Kidney (tissue), 13 donors: ENCODE measurements at regions not wholly inside any gene's neighbourhood (a gene's known extent, or its start where the extent isn't known, plus 50 kb on each side); places are given as distances from the start of the nearest gene placed in this dataset.
A peak's percentile ranks its signal among the peaks of the same experiment; 100 is the strongest.

ENCODE experiments used
- DNase-seq, 5 donors: peaks; one replicate each; pipeline ENCODE4 v3.0.0-alpha.2; 2013 to 2020
- FAIRE-seq: peaks from 2 replicates; lab custom pipeline; 2012; peaks lifted over from hg19 to GRCh38; lab: Jason Lieb, UNC
- H3K27ac ChIP-seq, 2 donors: one replicate each; pipeline ENCODE4 v1.7.0; 2013; ENCODE audit warnings: low read depth in 2 of 2, low read length in 2 of 2, inconsistent platforms in 1 of 2
- H3K27me3 ChIP-seq: one replicate; pipeline ENCODE4 v1.7.1; 2013; ENCODE audit warnings: low read length, inconsistent platforms; ENCODE audit not compliant: control insufficient read depth, insufficient read depth
- H3K36me3 ChIP-seq, 3 donors: one replicate each; pipeline versions ENCODE4 v1.7.0 to v1.7.1; 2013; ENCODE audit warnings: low read length in 3 of 3, control low read depth in 1 of 3, inconsistent platforms in 1 of 3; ENCODE audit not compliant: insufficient read depth in 3 of 3, control insufficient read depth in 2 of 3
- H3K4me1 ChIP-seq, 3 donors: one replicate each; pipeline versions ENCODE4 v1.7.0 to v1.7.1; 2013; ENCODE audit warnings: low read length in 3 of 3, inconsistent platforms in 1 of 3, low read depth in 1 of 3; ENCODE audit not compliant: control insufficient read depth in 2 of 3, insufficient read depth in 2 of 3
- H3K4me3 ChIP-seq, 3 donors: one replicate each; pipeline versions ENCODE4 v1.7.0 to v1.8.1; 2013; ENCODE audit warnings: low read length in 3 of 3, control low read depth in 1 of 3, inconsistent platforms in 1 of 3
- H3K9ac ChIP-seq, 3 donors: one replicate each; pipeline versions ENCODE4 v1.7.0 to v1.7.1; 2013; ENCODE audit warnings: low read length in 3 of 3, control low read depth in 1 of 3, inconsistent platforms in 1 of 3
- H3K9me3 ChIP-seq, 3 donors: one replicate each; pipeline versions ENCODE4 v1.7.0 to v1.7.1; 2013; ENCODE audit warnings: low read length in 3 of 3, control low read depth in 1 of 3, inconsistent platforms in 1 of 3; ENCODE audit not compliant: control insufficient read depth in 2 of 3, insufficient read depth in 1 of 3
- intact Hi-C: fragments of 100-400 bp; cut with DNase I; formaldehyde crosslinking; loops from one replicate; pipeline ENCODE4 v1.11.1; 2022
- TF ChIP-seq, protein P1 (sequence below): IDR thresholded peaks from 3 replicates; pipeline ENCODE4 v1.5.1; 2012; ENCODE audit warnings: mild to moderate bottlenecking, moderate library complexity, borderline replicate concordance; ENCODE audit not compliant: insufficient read depth; ENCODE audit errors: extremely low read depth
- donor health status: control.
- donor health status: control.
- donor health status: control.
- donor health status: control.
- donor health status: control.
- donor health status: DM: yes; HTN: yes; CAD: no.
- donor health status: Normal renal cell carcinoma (clear cell type).

DNA sequence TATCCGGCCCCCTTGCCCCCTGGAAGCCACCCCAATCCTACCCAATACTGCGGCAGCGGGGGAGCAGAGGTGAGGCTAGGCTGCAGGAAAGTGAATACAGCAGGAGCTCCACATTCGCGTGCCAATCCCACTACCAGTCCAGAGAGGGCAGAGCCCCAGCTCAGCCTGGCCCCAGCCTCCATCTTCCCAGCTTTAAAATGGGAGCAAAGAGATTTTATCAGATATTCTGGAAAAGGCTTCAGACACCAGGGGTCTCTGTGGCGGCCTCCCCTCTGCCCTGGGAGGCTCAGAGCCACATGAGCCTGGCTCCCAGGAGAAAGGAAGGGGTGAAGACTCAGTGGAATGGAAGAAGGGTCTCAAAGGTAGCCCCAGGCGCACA is 72.7 kb downstream of the NCOR2 start:
- no peak overlapping the region for H3K27ac ChIP-seq

DNA sequence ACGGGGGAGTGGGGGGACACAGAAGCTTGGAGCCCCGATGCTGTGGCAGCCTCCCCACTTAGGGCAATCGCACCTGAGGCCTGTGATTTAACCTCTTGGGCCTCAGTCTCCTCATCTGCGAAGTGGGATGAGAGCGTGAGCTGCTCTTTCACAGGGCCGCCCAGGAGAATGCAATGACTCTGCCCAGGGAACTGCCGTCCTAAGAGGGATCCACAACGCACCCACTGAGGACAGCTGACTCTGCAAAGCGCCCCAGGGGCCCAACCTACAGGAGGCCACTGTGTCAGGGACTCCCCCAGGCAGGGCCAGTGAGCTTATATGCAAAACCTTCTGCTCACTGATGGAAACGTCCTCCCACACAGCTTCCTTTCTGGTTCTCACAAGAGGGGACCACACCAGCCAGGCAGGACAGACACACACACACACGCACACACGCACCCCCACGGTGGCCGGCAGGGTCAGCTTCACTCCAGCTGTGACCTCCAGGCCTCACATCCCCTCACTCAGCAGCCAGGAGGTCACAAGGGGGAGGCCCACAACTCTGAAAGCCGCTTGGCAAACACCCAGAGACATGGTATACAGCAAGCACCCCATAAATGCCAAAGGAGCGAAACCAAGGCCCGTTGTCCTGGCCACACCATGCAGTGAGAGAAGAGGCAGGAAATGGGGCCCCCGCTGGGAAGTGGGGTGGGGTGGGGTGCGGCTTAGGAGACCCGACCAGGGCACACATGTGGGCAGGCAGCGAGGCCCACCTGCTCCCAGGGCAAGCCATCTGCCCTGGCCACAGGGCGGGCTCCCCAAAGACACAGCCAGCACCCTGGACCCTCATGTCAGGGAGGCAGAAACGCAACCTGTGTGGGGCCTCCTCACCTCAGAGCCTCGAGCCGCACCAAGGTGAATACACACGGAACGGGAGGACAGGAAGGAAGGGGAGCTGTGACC is 73.3 kb downstream of the NCOR2 start:
- Histone ChIP-seq H3K27ac (no peak overlapping the region), H3K4me1 (peaks cover 0 to 27% (median 14%) of the 10 kb centered on the region in 3 donors), H3K27me3 (no peaks in the 10 kb centered on the region), H3K4me3 (no peak overlapping the region), H3K9ac (no peak overlapping the region), H3K36me3 (peaks cover 0 to 22% (median 0%) of the 10 kb centered on the region in 3 donors), H3K9me3 (no peaks in the 10 kb centered on the region)
- FAIRE-seq = no peak
- DNase-seq = peak in 1 of 5 donors; percentile 75
- intact Hi-C loops = no loop called here
- TF ChIP-seq, protein P1, sequence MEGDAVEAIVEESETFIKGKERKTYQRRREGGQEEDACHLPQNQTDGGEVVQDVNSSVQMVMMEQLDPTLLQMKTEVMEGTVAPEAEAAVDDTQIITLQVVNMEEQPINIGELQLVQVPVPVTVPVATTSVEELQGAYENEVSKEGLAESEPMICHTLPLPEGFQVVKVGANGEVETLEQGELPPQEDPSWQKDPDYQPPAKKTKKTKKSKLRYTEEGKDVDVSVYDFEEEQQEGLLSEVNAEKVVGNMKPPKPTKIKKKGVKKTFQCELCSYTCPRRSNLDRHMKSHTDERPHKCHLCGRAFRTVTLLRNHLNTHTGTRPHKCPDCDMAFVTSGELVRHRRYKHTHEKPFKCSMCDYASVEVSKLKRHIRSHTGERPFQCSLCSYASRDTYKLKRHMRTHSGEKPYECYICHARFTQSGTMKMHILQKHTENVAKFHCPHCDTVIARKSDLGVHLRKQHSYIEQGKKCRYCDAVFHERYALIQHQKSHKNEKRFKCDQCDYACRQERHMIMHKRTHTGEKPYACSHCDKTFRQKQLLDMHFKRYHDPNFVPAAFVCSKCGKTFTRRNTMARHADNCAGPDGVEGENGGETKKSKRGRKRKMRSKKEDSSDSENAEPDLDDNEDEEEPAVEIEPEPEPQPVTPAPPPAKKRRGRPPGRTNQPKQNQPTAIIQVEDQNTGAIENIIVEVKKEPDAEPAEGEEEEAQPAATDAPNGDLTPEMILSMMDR = no peak

More for the DNA sequence above, 72.7 kb downstream of the NCOR2 start:
- TF ChIP-seq, protein P1 = no peak
- intact Hi-C loops = no loop called here
- FAIRE-seq (no peak), DNase-seq (no peak)
- H3K36me3 ChIP-seq = peaks cover 0 to 22% (median 0%) of the 10 kb centered on the region in 3 donors
- no peaks in the 10 kb centered on the region for H3K27me3 ChIP-seq
- no peak overlapping the region for H3K4me3 ChIP-seq
- H3K4me1 ChIP-seq = peaks cover 0 to 28% (median 14%) of the 10 kb centered on the region in 3 donors
- H3K9me3 ChIP-seq = no peaks in the 10 kb centered on the region
- H3K9ac ChIP-seq = no peak overlapping the region

DNA sequence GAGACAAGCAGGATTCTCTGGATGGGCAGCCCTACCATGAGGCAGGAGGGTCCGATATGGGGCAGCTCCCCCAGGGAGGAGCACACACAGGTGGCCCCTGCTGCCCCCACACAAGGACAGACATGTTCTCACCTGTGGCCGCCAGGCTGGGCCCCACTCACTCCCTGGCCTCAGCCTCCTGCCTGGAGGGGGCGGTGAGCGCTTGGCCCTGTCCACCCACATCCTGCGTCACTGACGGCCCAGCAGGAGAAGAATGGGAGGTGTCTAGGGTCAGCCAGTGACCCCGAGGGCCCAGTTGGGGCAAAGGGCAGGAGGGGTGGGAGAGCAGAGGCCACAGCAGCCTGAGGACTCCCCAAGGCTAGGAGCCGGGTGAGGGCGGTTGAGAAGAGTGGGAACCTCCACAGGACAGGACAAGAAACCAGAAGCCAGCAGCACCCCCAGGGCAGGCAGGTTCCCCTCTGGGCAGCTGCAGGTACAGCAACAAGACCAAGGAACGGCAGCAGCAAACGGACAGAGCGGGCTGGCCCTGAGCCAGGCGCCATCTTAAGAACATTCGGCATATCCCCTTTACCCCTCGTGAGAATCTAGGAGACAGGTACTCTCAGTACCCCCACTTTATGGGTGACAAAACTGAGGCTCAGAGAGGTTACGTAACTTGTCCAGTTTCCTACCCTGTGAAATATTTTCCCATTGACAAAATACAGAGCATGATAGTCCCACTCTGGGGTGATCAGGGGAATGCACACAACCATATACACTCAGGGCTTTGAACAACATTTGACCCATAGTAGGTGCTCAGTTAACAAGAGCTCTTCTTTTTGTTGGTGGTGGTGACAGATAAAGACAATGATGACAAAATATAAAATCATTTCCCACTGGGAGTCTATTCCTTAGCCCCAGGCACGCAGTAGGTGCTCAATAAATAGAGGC is 74.3 kb downstream of the NCOR2 start:
- Histone ChIP-seq H3K27me3 (no peaks in the 10 kb centered on the region), H3K4me3 (no peak overlapping the region), H3K4me1 (peaks cover 0 to 23% (median 7%) of the 10 kb centered on the region in 3 donors), H3K9me3 (no peaks in the 10 kb centered on the region), H3K27ac (no peak overlapping the region), H3K36me3 (peaks cover 0 to 22% (median 0%) of the 10 kb centered on the region in 3 donors), H3K9ac (no peak overlapping the region)
- FAIRE-seq (no peak), DNase-seq (peak in 1 of 5 donors; percentile 60)
- intact Hi-C loops = no loop called here
- TF ChIP-seq, protein P1 = no peak
